Stimulated activated memory B cell treated with anti-CD40 and anti-IgM and Interleukin-4, amounts not matched to agents 10 μg/mL and 1 μg/mL and 100 μg/mL, for 72 hours (primary cell): ENCODE measurements at regions not wholly inside any gene's neighbourhood (a gene's known extent, or its start where the extent isn't known, plus 50 kb on each side); places are given as distances from the start of the nearest gene placed in this dataset.

Source experiments
- ATAC-seq: fragments of 150-1000 bp; cut with Tn5 transposase; 2 replicates; pipeline ENCODE4 v1.10.0; 2021
- H3K27ac Mint-ChIP-seq: one replicate; pipeline ENCODE4 v1.8.0; 2022; ENCODE audit warnings: mild to moderate bottlenecking, mixed read lengths
- H3K27me3 Mint-ChIP-seq: one replicate; pipeline ENCODE4 v1.8.0; 2022; ENCODE audit warnings: mixed read lengths
- H3K36me3 Mint-ChIP-seq: one replicate; pipeline ENCODE4 v1.8.0; 2022; ENCODE audit warnings: mixed read lengths
- H3K4me1 Mint-ChIP-seq: one replicate; pipeline ENCODE4 v1.8.0; 2022; ENCODE audit warnings: mixed read lengths
- H3K4me3 Mint-ChIP-seq: one replicate; pipeline ENCODE4 v1.8.0; 2022; ENCODE audit warnings: mild to moderate bottlenecking, moderate library complexity, mixed read lengths
- H3K9me3 Mint-ChIP-seq: one replicate; pipeline ENCODE4 v1.8.0; 2022; ENCODE audit warnings: mixed read lengths

DNA sequence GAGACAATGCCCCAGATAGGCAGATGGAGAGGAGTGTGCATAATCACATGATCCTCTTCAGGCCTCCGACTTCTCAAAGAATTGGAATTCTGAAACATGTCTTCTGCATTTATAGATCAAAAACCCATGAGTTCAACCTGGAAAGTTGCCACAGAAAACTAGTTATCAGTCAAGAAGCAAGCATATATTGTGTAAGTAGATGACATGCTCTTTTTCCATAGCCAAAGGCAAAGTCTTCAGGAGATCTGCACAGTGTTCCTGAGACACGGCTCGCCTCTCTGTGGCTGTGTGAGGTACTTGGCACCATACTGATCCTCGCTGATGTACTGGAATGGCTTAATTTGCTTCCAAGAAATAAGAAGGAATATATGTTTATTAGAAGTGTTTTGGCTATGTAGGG, 213.5 kb upstream of the MKI67 start:
- no peak for ATAC-seq
- Mint-ChIP-seq H3K9me3 (peaks cover 2% of the 10 kb centered on the region), H3K4me3 (no peak overlapping the region), H3K4me1 (no peaks in the 10 kb centered on the region), H3K36me3 (no peaks in the 10 kb centered on the region), H3K27ac (no peak overlapping the region), H3K27me3 (no peaks in the 10 kb centered on the region)

DNA sequence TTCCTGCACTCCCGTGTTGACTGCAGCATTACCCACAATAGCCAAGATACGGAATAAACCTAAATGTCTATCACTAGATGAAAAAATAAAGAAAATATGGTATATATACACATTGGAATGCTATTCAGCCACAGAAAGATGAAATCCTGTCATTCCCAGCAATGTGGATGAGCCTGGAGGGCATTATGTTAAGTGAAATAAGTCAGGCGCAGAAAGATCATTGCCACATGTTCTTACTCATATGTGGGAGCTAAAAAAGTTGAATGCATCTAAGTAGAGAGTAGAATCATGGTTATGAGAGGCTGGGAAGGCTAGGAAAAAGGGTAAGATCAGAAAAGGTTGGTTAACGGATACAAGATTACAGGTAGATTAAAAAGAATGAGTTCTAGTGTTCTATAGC, 219.1 kb upstream of the MKI67 start:
- H3K4me1 Mint-ChIP-seq = no peaks in the 10 kb centered on the region
- H3K27ac Mint-ChIP-seq = no peak overlapping the region
- no peaks in the 10 kb centered on the region for H3K27me3 Mint-ChIP-seq
- no peaks in the 10 kb centered on the region for H3K36me3 Mint-ChIP-seq
- ATAC-seq = no peak
- peaks cover 3% of the 10 kb centered on the region for H3K9me3 Mint-ChIP-seq
- H3K4me3 Mint-ChIP-seq = no peak overlapping the region

DNA sequence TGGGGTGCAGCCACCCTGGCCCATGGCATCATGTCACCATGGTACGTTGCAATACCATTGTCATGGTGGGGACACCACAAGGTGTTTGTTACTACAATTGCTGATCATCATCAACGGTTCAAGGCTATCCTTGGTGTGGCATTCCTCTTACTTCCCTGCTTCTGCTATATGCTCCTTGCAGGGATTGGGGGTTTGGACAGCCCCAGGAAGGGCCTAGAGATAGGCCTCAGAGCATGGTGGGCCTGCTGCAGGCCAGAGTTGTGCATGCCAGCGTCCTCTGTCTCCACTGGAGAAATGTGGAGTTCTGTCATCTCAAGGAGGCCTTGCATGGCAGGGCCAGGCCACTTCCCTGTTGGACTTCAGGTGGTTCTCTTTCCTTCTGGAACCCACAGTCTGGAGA, 234.6 kb upstream of the MKI67 start:
- peak; percentile 10 for ATAC-seq
- H3K4me3 Mint-ChIP-seq = no peak overlapping the region

DNA sequence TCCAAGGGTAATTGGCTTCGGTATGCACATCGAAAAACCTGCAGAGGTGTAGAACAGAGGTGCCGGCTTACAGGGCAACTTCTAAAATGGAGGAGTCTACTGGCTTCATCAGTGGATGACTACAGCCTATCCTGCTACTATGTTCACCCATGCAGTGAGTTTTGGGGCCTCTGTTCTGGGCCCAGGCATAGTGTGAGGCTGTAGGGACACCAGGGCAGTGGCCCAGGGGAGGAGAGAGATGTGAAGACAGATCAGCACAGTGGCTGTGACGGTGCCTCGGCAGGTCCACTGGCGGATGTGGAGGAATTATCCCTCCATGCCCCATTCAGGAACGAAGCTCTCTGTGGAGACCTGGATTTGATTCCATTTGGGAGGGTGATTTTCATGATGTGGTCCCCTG, 235.3 kb upstream of the MKI67 start:
- Mint-ChIP-seq H3K4me1 (no peaks in the 10 kb centered on the region), H3K27me3 (no peaks in the 10 kb centered on the region), H3K36me3 (no peaks in the 10 kb centered on the region), H3K9me3 (peaks cover 6% of the 10 kb centered on the region), H3K27ac (no peak overlapping the region), H3K4me3 (no peak overlapping the region)
- no peak for ATAC-seq

More for the DNA sequence above, 234.6 kb upstream of the MKI67 start:
- Mint-ChIP-seq H3K27me3 (no peaks in the 10 kb centered on the region), H3K27ac (no peak overlapping the region), H3K4me1 (no peaks in the 10 kb centered on the region), H3K9me3 (peaks cover 6% of the 10 kb centered on the region), H3K36me3 (no peaks in the 10 kb centered on the region)

DNA sequence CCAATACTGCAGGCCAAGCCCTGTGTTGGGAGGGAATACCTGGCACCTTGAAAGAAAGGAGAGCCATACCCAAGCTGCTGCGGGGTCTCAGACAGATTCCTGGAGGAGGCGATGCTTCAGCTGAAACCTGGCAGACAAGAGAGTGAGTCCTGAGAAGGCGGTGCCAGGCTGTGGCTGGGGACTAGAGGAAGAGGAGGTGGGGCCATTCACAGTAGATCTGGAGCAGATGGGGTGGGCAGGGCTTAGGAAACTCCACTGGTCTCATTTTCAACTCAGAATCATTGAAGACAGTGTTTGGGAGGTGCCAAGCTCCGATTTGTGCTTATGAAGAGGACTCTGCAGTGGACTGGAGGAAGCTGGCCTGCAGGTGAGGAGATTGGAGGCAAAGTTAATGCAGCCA, 236.3 kb upstream of the MKI67 start:
- no peak for ATAC-seq
- H3K36me3 Mint-ChIP-seq = no peaks in the 10 kb centered on the region
- no peaks in the 10 kb centered on the region for H3K27me3 Mint-ChIP-seq
- no peaks in the 10 kb centered on the region for H3K4me1 Mint-ChIP-seq
- peaks cover 4% of the 10 kb centered on the region for H3K9me3 Mint-ChIP-seq
- no peak overlapping the region for H3K4me3 Mint-ChIP-seq
- H3K27ac Mint-ChIP-seq = no peak overlapping the region

DNA sequence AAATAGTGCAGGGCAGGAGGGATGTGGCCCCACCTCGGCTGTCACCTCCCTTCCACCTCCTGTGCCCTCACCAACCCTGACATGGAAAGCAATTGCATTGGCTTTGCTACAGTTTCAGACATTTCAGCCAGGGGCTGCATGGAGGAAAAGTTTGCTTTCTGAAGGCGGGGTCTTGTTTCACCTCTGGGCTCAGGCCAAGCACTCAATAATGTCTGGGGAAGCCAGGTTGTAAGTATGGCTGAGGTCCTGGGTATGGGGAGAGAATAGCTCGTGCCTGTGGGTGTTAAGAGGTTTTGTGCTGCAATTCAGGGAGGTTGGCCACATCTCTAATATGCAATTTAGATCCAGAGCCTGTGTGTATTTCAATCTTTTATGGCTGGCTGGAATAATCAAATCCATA, 238.4 kb upstream of the MKI67 start:
- Mint-ChIP-seq H3K27me3 (no peaks in the 10 kb centered on the region), H3K4me3 (no peak overlapping the region), H3K4me1 (no peaks in the 10 kb centered on the region), H3K27ac (no peak overlapping the region), H3K36me3 (no peaks in the 10 kb centered on the region), H3K9me3 (peaks cover 4% of the 10 kb centered on the region)
- ATAC-seq = no peak

DNA sequence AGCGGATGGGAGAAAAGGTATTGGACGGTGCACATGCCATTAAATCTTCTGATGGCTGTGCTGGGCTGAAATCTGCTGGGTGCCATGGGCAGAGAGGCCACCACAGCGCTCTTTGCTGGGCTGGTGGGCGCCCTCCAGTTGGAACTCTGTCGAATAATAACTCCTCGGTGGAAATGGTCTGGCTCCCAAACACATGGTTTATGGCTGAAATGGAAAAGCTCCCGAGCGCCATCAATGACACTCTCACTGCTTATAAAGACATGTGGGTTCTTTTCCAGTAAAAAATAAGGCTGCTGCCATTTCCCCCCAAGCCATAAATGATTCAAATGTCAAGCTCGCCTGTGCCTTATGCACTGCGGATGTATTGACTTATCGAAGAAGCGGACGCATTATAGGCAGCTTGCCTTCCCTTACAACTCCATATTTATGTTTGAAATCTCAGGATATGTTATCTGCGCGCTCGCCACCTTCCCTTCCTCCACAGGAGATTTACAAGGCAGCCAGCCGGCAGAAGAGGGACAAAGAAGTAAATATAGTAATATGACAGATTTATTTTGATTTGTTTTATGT, 239.0 kb upstream of the MKI67 start:
- ATAC-seq = no peak
- Mint-ChIP-seq H3K4me1 (no peaks in the 10 kb centered on the region), H3K4me3 (no peak overlapping the region), H3K36me3 (no peaks in the 10 kb centered on the region), H3K9me3 (peaks cover 6% of the 10 kb centered on the region), H3K27me3 (no peaks in the 10 kb centered on the region), H3K27ac (no peak overlapping the region)

DNA sequence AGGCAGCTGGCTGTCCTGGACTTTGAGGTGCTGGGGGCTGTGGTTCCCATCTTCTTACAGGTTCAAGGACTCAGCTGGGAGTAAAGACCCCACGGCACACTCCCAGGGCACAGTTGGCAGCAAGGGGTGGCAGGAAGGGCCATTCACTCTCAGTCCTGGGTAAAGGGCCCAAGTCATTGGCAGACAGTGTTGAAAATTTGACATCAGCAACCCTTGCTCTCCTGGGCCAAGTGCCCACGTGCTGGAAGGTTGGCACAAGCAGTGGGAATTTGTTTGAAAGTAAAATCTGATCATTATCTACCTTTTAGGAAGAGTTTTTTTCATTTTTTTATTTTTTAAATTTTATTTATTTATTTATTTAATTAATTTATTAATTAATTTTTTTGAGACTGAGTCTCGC, 241.6 kb upstream of the MKI67 start:
- Mint-ChIP-seq H3K4me3 (no peak overlapping the region), H3K9me3 (peaks cover 14% of the 10 kb centered on the region), H3K27ac (no peak overlapping the region), H3K27me3 (no peaks in the 10 kb centered on the region), H3K4me1 (no peaks in the 10 kb centered on the region), H3K36me3 (no peaks in the 10 kb centered on the region)
- ATAC-seq = no peak

DNA sequence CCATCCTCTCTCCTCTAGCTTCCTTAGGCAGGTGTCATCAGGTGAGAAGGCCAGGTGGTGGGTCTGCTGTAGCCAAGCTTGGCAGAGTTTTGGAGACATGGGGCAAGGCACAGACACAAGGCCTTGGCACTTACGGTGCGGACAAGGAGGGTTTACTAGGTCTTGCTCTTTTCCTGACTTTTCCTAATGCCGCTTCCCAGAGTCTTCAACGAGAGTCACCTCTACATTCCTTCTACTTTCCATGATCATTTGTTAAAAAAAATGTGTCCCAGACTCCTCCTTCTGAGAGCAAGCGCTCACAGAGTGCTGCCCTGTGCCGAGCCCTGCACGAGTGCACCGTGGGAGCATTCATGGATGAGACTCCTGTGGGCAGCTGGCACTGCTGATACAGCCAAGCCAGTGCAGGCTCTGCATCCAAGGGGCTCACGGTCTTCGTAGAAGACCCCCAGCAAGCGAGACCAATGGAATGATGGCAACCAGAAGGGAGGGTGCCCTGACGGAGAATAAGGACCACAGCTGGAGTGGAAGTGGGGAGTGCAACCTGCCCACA, 243.0 kb upstream of the MKI67 start:
- ATAC-seq = no peak
- H3K4me3 Mint-ChIP-seq = no peak overlapping the region
- no peak overlapping the region for H3K27ac Mint-ChIP-seq
- no peaks in the 10 kb centered on the region for H3K36me3 Mint-ChIP-seq
- peaks cover 7% of the 10 kb centered on the region for H3K4me1 Mint-ChIP-seq
- H3K9me3 Mint-ChIP-seq = peaks cover 13% of the 10 kb centered on the region
- no peaks in the 10 kb centered on the region for H3K27me3 Mint-ChIP-seq

DNA sequence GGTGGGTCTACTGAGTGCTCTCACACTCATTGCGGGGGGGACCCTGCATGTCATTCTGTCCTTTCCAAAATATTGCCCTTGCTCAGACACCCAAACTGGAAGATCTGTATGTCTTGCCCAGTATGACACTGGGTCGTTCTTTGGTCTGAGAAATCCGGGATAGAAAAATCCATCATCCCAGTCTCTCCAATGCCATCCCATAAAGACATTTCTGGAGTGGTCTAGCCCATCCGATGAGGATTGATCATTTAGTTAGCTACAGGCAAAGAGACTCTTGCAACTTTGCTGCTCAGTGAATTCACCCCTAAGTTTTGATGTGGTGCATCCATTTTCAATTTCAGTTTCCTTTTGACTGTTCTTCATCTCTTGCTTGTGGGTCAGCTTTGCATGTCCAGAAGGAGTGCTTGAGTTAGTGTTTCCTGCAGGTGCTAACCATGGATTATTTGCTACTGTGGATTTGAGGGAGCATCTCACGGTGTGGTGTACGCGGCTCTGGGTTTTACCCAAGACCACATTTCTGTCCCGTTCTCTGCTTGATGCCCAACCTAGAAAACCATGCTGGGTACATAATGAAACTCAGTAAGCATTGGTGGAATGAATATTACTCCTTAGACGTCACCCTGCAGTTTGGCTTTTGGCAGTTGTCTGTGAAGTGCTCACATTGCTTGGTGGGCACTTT, 247.0 kb upstream of the MKI67 start:
- no peak overlapping the region for H3K4me3 Mint-ChIP-seq
- ATAC-seq = no peak
- H3K4me1 Mint-ChIP-seq = peaks cover 7% of the 10 kb centered on the region
- no peak overlapping the region for H3K27ac Mint-ChIP-seq
- H3K9me3 Mint-ChIP-seq = peaks cover 13% of the 10 kb centered on the region
- H3K36me3 Mint-ChIP-seq = no peaks in the 10 kb centered on the region
- no peaks in the 10 kb centered on the region for H3K27me3 Mint-ChIP-seq

DNA sequence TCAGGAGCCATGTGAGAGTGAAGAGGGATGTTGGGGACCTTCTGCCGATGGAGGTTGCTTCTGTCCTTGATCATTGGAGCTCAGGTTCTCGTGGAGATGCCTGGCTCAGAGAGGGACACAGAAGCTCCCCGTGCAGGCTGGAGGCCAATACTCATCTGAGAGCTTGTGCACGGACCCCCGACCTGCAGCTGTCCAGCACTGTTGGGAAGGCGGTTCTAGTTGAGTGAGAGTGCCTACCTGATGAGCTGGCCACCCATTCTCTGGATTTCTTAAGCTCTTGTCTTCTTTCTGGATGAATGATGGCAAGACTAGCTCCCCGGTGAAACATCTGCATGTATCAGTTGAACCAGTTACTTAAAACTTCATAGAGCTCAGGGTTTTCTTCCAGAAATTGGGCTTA, 247.6 kb upstream of the MKI67 start:
- Mint-ChIP-seq H3K27me3 (no peaks in the 10 kb centered on the region), H3K4me1 (peaks cover 7% of the 10 kb centered on the region), H3K27ac (no peak overlapping the region), H3K36me3 (no peaks in the 10 kb centered on the region), H3K4me3 (no peak overlapping the region), H3K9me3 (peaks cover 13% of the 10 kb centered on the region)
- no peak for ATAC-seq

DNA sequence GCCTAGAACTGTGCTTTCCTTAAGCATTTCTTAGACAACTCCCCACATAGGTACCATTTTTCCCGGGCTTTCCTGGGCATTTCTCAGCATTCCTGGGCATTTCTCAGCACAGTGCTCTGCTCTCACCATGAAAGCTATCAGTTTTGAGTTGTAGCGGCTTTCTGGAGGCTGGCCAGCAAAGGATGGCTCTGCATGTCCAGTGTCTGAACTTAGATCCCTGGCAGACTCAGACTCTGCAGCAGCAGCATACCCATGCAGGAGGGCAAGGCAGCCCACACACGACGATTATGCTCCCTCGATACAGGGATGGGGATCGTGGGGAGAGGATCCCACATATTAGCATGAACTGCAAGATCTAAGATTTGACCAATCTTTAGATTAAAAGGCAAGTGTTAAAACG, 248.9 kb upstream of the MKI67 start:
- no peak for ATAC-seq
- H3K4me1 Mint-ChIP-seq = peaks cover 7% of the 10 kb centered on the region
- no peak overlapping the region for H3K27ac Mint-ChIP-seq
- no peaks in the 10 kb centered on the region for H3K27me3 Mint-ChIP-seq
- no peak overlapping the region for H3K4me3 Mint-ChIP-seq
- peaks cover 10% of the 10 kb centered on the region for H3K9me3 Mint-ChIP-seq
- no peaks in the 10 kb centered on the region for H3K36me3 Mint-ChIP-seq

DNA sequence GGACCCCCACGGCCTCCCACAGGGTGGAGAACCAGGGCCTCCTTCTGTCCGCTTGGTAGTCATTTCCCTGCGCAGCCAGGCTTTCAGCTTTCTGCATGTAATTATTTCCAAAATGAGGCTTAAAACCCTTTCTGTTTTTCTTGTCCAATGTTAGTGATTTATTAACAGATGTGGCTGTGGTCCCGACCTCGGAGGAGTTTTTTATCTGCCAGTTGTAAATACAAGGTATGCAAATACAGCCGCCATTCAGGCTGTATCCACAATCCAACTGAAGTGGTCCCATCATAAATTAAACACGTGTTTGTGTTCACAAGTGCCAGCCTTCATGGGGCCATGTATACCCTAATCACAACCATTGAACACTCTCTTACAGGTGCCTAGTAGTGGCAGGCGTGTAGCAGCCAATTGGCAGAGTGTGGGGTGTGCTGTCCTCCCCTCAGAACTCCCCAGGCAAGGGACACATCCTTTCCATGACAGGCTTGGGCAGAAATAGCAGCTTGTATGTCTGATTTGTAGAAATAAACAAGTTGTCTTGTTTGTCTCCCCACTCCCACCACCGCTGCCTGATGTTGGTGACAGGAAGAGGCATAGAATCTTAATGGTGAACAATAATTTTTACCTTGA, 251.3 kb upstream of the MKI67 start:
- Mint-ChIP-seq H3K4me3 (no peak overlapping the region), H3K36me3 (no peaks in the 10 kb centered on the region), H3K27me3 (no peaks in the 10 kb centered on the region), H3K9me3 (no peaks in the 10 kb centered on the region), H3K27ac (no peak overlapping the region), H3K4me1 (peaks cover 7% of the 10 kb centered on the region)
- ATAC-seq = no peak

DNA sequence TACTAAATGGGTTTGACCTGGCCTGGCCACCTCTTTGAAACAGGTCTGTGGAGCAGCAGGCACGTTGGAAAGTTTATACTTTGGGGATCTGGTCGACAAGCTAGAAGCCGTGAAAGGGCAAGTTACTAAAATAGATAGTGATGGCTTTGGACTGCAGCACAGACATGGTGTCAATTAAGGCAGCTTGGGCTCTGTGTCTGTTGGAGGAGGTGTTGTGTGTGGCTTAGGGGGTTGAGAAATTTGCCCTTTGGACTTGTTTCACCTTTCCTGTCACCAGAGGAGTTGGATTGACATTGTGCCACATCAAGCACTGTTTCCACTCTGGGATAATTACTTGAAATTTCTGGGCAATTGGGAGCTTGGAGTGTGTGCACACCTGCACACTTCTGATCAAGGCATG, 251.8 kb upstream of the MKI67 start:
- no peaks in the 10 kb centered on the region for H3K36me3 Mint-ChIP-seq
- H3K4me1 Mint-ChIP-seq = peaks cover 7% of the 10 kb centered on the region
- ATAC-seq = no peak
- no peaks in the 10 kb centered on the region for H3K27me3 Mint-ChIP-seq
- no peaks in the 10 kb centered on the region for H3K9me3 Mint-ChIP-seq
- H3K4me3 Mint-ChIP-seq = no peak overlapping the region
- no peak overlapping the region for H3K27ac Mint-ChIP-seq

DNA sequence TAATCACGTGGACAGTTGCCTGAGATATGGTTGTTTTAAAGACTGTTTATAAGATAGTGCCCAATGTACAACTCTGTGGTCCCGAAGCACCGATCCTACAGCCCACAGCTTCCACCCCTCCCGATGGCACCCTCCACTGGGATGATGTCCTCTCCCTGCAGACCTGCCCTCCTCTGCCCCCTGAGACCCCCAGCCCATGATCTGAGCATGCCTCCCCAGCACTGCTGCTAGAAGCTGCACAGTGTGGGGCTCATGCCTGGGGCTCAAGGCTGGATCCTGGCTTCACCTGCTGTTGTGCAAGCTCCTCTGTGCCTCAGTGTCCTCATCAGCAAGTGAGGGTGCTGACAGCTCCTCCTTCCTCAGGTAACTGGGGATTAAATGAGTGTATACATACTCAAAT, 254.7 kb upstream of the MKI67 start:
- H3K4me3 Mint-ChIP-seq = no peak overlapping the region

DNA sequence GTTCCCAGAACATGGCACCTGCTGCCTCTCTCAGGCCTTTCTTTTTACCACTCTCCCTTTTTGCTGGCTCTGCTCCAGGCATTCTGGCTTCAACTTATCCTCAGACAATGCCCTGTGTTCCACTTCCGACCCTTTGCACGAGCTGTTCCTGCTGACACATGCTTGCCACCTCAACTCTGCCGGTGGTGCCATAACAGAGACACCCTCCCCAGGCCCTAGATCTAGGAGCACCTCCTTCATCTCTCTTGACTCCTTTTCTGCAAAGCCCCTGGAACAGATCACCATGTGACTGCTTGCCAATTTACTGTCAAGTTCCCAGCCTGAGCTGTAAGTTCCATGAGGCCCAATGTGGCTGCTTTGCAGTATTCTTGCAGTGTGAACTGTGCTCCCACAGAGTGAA, 256.0 kb upstream of the MKI67 start:
- H3K4me3 Mint-ChIP-seq = no peak overlapping the region
- H3K36me3 Mint-ChIP-seq = no peaks in the 10 kb centered on the region
- no peak overlapping the region for H3K27ac Mint-ChIP-seq
- H3K27me3 Mint-ChIP-seq = no peaks in the 10 kb centered on the region
- peaks cover 3% of the 10 kb centered on the region for H3K9me3 Mint-ChIP-seq
- no peaks in the 10 kb centered on the region for H3K4me1 Mint-ChIP-seq
- ATAC-seq = no peak

More for the DNA sequence above, 254.7 kb upstream of the MKI67 start:
- no peak for ATAC-seq
- no peaks in the 10 kb centered on the region for H3K9me3 Mint-ChIP-seq
- no peak overlapping the region for H3K27ac Mint-ChIP-seq
- H3K36me3 Mint-ChIP-seq = no peaks in the 10 kb centered on the region
- no peaks in the 10 kb centered on the region for H3K4me1 Mint-ChIP-seq
- no peaks in the 10 kb centered on the region for H3K27me3 Mint-ChIP-seq
